WTC11 (cell line): ENCODE measurements at regions not wholly inside any gene's neighbourhood (a gene's known extent, or its start where the extent isn't known, plus 50 kb on each side); places are given as distances from the start of the nearest gene placed in this dataset.

Experiments
- CREB1 ChIP-seq: sonication (generic); formaldehyde crosslinking; IDR thresholded peaks from 2 replicates; pipeline ENCODE4 v1.8.0; 2023; ENCODE audit warnings: mild to moderate bottlenecking, missing genetic modification reagents
- CTCF ChIP-seq: fragments of 200-600 bp; IDR thresholded peaks from 2 replicates; pipeline ENCODE4 v1.8.0; 2022; ENCODE audit warnings: antibody characterized with exemption
- ELF4 ChIP-seq: sonication (generic); formaldehyde crosslinking; IDR thresholded peaks from 2 replicates; pipeline ENCODE4 v1.8.1; 2022; ENCODE audit warnings: low read depth, mild to moderate bottlenecking, moderate library complexity, missing genetic modification reagents
- ETV6 ChIP-seq: sonication (generic); formaldehyde crosslinking; IDR thresholded peaks from 2 replicates; pipeline ENCODE4 v1.8.1; 2022; ENCODE audit warnings: mild to moderate bottlenecking, missing genetic modification reagents
- FOXK1 ChIP-seq: sonication (generic); formaldehyde crosslinking; IDR thresholded peaks from 2 replicates; pipeline ENCODE4 v1.8.0; 2022; ENCODE audit warnings: mild to moderate bottlenecking, moderate library complexity, missing genetic modification reagents
- FOXP1 ChIP-seq: sonication (generic); formaldehyde crosslinking; IDR thresholded peaks from 2 replicates; pipeline ENCODE4 v1.8.0; 2022; ENCODE audit warnings: missing genetic modification reagents, mild to moderate bottlenecking, moderate library complexity, borderline replicate concordance
- GTF2I ChIP-seq: fragments of 250-450 bp; sonication (Bioruptor Pico); conservative IDR thresholded peaks from 2 replicates; pipeline ENCODE4 v1.4.0; 2021; ENCODE audit warnings: mild to moderate bottlenecking
- NFYB ChIP-seq: sonication (generic); formaldehyde crosslinking; conservative IDR thresholded peaks from 2 replicates; pipeline ENCODE4 v1.8.0; 2022; ENCODE audit warnings: low read depth, missing genetic modification reagents
- NR2C2 ChIP-seq: sonication (generic); formaldehyde crosslinking; IDR thresholded peaks from 2 replicates; pipeline ENCODE4 v1.8.0; 2022; ENCODE audit warnings: mild to moderate bottlenecking, missing genetic modification reagents
- USF2 ChIP-seq: sonication (generic); formaldehyde crosslinking; IDR thresholded peaks from 2 replicates; pipeline ENCODE4 v1.8.1; 2023; ENCODE audit warnings: mild to moderate bottlenecking, missing genetic modification reagents, moderate library complexity
- ZNF232 ChIP-seq: sonication (generic); formaldehyde crosslinking; IDR thresholded peaks from 2 replicates; pipeline ENCODE4 v1.8.0; 2022; ENCODE audit warnings: mild to moderate bottlenecking, missing genetic modification reagents
- TF ChIP-seq, protein P1 (sequence below): sonication (generic); formaldehyde crosslinking; IDR thresholded peaks from 2 replicates; pipeline ENCODE4 v1.8.1; 2022; ENCODE audit warnings: missing genetic modification reagents, borderline replicate concordance
- TF ChIP-seq, protein P2 (sequence below): sonication (generic); formaldehyde crosslinking; IDR thresholded peaks from 2 replicates; pipeline ENCODE4 v1.8.0; 2022; ENCODE audit warnings: mild to moderate bottlenecking, missing genetic modification reagents

GRCh38 chr6:90739802-90740201 is 152.9 kb upstream of the MAP3K7 start:
- no peak for TF ChIP-seq CTCF
- TF ChIP-seq CREB1 (CRISPR knock-in tag), result no peak
- no peak for TF ChIP-seq USF2 (CRISPR knock-in tag)
- TF ChIP-seq GTF2I, result no peak
- TF ChIP-seq, protein P1, sequence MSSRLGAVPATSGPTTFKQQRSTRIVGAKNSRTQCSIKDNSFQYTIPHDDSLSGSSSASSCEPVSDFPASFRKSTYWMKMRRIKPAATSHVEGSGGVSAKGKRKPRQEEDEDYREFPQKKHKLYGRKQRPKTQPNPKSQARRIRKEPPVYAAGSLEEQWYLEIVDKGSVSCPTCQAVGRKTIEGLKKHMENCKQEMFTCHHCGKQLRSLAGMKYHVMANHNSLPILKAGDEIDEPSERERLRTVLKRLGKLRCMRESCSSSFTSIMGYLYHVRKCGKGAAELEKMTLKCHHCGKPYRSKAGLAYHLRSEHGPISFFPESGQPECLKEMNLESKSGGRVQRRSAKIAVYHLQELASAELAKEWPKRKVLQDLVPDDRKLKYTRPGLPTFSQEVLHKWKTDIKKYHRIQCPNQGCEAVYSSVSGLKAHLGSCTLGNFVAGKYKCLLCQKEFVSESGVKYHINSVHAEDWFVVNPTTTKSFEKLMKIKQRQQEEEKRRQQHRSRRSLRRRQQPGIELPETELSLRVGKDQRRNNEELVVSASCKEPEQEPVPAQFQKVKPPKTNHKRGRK (CRISPR knock-in tag), result no peak
- no peak for TF ChIP-seq NFYB (CRISPR knock-in tag)
- TF ChIP-seq, protein P2, sequence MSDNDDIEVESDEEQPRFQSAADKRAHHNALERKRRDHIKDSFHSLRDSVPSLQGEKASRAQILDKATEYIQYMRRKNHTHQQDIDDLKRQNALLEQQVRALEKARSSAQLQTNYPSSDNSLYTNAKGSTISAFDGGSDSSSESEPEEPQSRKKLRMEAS (CRISPR knock-in tag), result no peak
- no peak for TF ChIP-seq FOXP1 (CRISPR knock-in tag)
- TF ChIP-seq NR2C2 (CRISPR knock-in tag), result no peak
- no peak for TF ChIP-seq ELF4
- TF ChIP-seq FOXK1 (CRISPR knock-in tag), result no peak
- no peak for TF ChIP-seq ETV6 (CRISPR knock-in tag)
- TF ChIP-seq ZNF232, result no peak
